Neural progenitor cell (in vitro differentiated cells): ENCODE measurements at regions not wholly inside any gene's neighbourhood (a gene's known extent, or its start where the extent isn't known, plus 50 kb on each side); places are given as distances from the start of the nearest gene placed in this dataset.

ENCODE experiments used
- DNase-seq: peaks from one replicate; pipeline ENCODE4 v3.0.0-alpha.2; 2016; ENCODE audit warnings: low spot score
- H2AFZ ChIP-seq: fragments of 200-600 bp; sonication (generic); replicated peaks from 2 replicates; pipeline ENCODE4 v1.6.1; 2016; ENCODE audit warnings: antibody characterized with exemption
- H3F3A ChIP-seq: fragments of 200-600 bp; sonication (generic); 2 replicates; pipeline ENCODE4 v1.6.1; 2016; ENCODE audit warnings: antibody characterized with exemption, low read depth
- H3K27ac ChIP-seq: fragments of 200-600 bp; sonication (generic); 2 replicates; pipeline ENCODE4 v1.5.1; 2016; ENCODE audit warnings: mild to moderate bottlenecking
- H3K27me3 ChIP-seq: fragments of 200-600 bp; sonication (generic); 2 replicates; pipeline ENCODE4 v1.6.1; 2016; ENCODE audit warnings: mild to moderate bottlenecking, moderate library complexity
- H3K36me3 ChIP-seq: fragments of 200-600 bp; sonication (generic); 2 replicates; pipeline ENCODE4 v1.5.1; 2016
- H3K4me1 ChIP-seq: fragments of 200-600 bp; sonication (generic); 2 replicates; pipeline ENCODE4 v1.6.1; 2016; ENCODE audit warnings: mixed run types
- H3K4me2 ChIP-seq: fragments of 200-600 bp; sonication (generic); 2 replicates; pipeline ENCODE4 v1.6.1; 2016
- H3K4me3 ChIP-seq: fragments of 200-600 bp; sonication (generic); 2 replicates; pipeline ENCODE4 v1.5.1; 2016
- H3K79me2 ChIP-seq: fragments of 200-600 bp; sonication (generic); 2 replicates; pipeline ENCODE4 v1.6.1; 2016; ENCODE audit warnings: low read depth
- H3K9ac ChIP-seq: fragments of 200-600 bp; sonication (generic); 2 replicates; pipeline ENCODE4 v1.6.1; 2016
- H3K9me3 ChIP-seq: fragments of 200-600 bp; sonication (generic); 2 replicates; pipeline ENCODE4 v1.5.1; 2016; ENCODE audit warnings: low read depth
- H4K20me1 ChIP-seq: fragments of 200-600 bp; sonication (generic); 2 replicates; pipeline ENCODE4 v1.6.1; 2016; ENCODE audit warnings: low read depth
- H3K27ac Mint-ChIP-seq: 3 replicates; pipeline ENCODE4 v1.8.0; 2021; ENCODE audit warnings: mixed read lengths
- H3K27me3 Mint-ChIP-seq: 2 replicates; pipeline ENCODE4 v1.8.0; 2022; ENCODE audit warnings: low read depth, mild to moderate bottlenecking, inconsistent platforms, moderate library complexity, mixed read lengths; ENCODE audit not compliant: insufficient read depth
- H3K36me3 Mint-ChIP-seq: 3 replicates; pipeline ENCODE4 v1.8.0; 2021; ENCODE audit warnings: mixed read lengths
- H3K4me1 Mint-ChIP-seq: 3 replicates; pipeline ENCODE4 v1.8.0; 2021; ENCODE audit warnings: mixed read lengths
- H3K4me3 Mint-ChIP-seq: 3 replicates; pipeline ENCODE4 v1.8.0; 2021; ENCODE audit warnings: mild to moderate bottlenecking, moderate library complexity, mixed read lengths
- H3K9me3 Mint-ChIP-seq: 3 replicates; pipeline ENCODE4 v1.8.0; 2020; ENCODE audit warnings: mixed read lengths
- EZH2 ChIP-seq: fragments of 200-600 bp; sonication (generic); IDR thresholded peaks from 2 replicates; pipeline ENCODE4 v1.6.1; 2017; ENCODE audit warnings: antibody characterized with exemption, mild to moderate bottlenecking, moderate library complexity
- EZH2phosphoT487 ChIP-seq: fragments of 200-600 bp; sonication (generic); IDR thresholded peaks from 2 replicates; pipeline ENCODE4 v1.6.1; 2017; ENCODE audit warnings: antibody characterized with exemption
- TF ChIP-seq, protein P1 (sequence below): fragments of 200-600 bp; sonication (generic); IDR thresholded peaks from 2 replicates; pipeline ENCODE4 v1.5.1; 2017; ENCODE audit warnings: antibody characterized with exemption, mild to moderate bottlenecking

DNA sequence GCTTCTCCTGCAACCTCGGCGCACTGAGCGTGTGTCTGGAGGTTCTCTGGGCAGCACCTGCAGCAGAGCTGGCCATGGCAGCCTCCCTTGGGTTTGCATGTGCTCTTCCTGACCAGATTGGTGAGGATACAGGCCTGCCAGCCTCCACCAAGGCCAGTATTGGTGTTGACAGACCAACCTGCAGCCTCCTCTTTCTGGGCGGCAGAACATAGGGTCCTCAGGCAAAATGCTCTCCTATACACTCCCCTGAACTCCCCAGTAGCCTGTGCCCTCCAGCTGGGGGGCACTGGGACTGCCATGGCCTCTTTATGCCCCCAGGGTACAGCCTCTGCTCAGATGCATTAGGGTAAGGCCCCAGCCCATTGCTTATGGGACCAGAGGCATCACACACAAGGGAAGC lies 131.9 kb upstream of the SPRED2 start:
- Histone ChIP-seq H3K9ac (no peak overlapping the region), H3K36me3 (no peaks in the 10 kb centered on the region), H3K4me2 (no peak overlapping the region), H4K20me1 (no peaks in the 10 kb centered on the region), H3K4me1 (peaks cover 10% of the 10 kb centered on the region), H3K27ac (no peak overlapping the region), H3K79me2 (no peaks in the 10 kb centered on the region), H3K27me3 (peaks cover 81% of the 10 kb centered on the region), H3K4me3 (no peak overlapping the region), H3F3A (no peaks in the 10 kb centered on the region), H3K9me3 (no peaks in the 10 kb centered on the region), H2AFZ (no peak overlapping the region)
- TF ChIP-seq, protein P1, sequence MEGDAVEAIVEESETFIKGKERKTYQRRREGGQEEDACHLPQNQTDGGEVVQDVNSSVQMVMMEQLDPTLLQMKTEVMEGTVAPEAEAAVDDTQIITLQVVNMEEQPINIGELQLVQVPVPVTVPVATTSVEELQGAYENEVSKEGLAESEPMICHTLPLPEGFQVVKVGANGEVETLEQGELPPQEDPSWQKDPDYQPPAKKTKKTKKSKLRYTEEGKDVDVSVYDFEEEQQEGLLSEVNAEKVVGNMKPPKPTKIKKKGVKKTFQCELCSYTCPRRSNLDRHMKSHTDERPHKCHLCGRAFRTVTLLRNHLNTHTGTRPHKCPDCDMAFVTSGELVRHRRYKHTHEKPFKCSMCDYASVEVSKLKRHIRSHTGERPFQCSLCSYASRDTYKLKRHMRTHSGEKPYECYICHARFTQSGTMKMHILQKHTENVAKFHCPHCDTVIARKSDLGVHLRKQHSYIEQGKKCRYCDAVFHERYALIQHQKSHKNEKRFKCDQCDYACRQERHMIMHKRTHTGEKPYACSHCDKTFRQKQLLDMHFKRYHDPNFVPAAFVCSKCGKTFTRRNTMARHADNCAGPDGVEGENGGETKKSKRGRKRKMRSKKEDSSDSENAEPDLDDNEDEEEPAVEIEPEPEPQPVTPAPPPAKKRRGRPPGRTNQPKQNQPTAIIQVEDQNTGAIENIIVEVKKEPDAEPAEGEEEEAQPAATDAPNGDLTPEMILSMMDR, result no peak
- no peak for TF ChIP-seq EZH2phosphoT487
- no peak for TF ChIP-seq EZH2
- H3K4me1 Mint-ChIP-seq, result peaks cover 19% of the 10 kb centered on the region
- peaks cover 7% of the 10 kb centered on the region for H3K27me3 Mint-ChIP-seq
- no peaks in the 10 kb centered on the region for H3K36me3 Mint-ChIP-seq
- H3K27ac Mint-ChIP-seq, result no peak overlapping the region
- peaks cover 2% of the 10 kb centered on the region for H3K9me3 Mint-ChIP-seq
- H3K4me3 Mint-ChIP-seq, result no peak overlapping the region
- no peak for DNase-seq

DNA sequence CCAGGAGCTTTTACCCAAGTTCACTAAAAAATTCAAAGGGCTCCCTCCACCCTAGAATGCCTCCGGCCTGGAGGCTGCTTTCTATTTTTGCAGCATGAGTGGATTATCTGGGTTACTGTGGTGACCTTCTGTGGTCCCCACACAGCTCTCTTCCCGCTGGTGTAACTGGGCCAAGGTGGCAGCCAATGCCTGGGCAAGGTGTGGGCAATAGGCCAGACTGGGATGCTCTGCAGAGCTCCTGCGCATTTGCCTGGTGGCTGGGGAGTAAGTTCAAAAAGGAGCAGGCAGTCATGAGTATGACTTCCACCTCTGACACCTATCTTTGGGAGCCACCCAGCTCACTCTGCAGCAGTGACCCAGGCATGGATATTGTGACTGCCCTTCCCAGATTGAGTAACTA lies 130.5 kb upstream of the SPRED2 start:
- TF ChIP-seq EZH2phosphoT487, result no peak
- TF ChIP-seq, protein P1, result no peak
- TF ChIP-seq EZH2, result no peak
- H3F3A ChIP-seq, result peaks cover 6% of the 10 kb centered on the region
- no peak overlapping the region for H3K4me3 Mint-ChIP-seq
- H3K4me2 ChIP-seq, result no peak overlapping the region
- H3K27me3 ChIP-seq, result peaks cover 89% of the 10 kb centered on the region
- no peaks in the 10 kb centered on the region for H3K36me3 ChIP-seq
- H3K27ac ChIP-seq, result no peak overlapping the region
- peaks cover 14% of the 10 kb centered on the region for H3K27me3 Mint-ChIP-seq
- no peaks in the 10 kb centered on the region for H3K36me3 Mint-ChIP-seq
- H3K9me3 ChIP-seq, result no peaks in the 10 kb centered on the region
- H3K27ac Mint-ChIP-seq, result no peak overlapping the region
- peaks cover 2% of the 10 kb centered on the region for H3K9me3 Mint-ChIP-seq
- no peak overlapping the region for H3K4me3 ChIP-seq
- H4K20me1 ChIP-seq, result no peaks in the 10 kb centered on the region
- peaks cover 19% of the 10 kb centered on the region for H3K4me1 Mint-ChIP-seq
- no peaks in the 10 kb centered on the region for H3K79me2 ChIP-seq
- DNase-seq, result no peak
- peaks cover 18% of the 10 kb centered on the region for H3K4me1 ChIP-seq
- H3K9ac ChIP-seq, result no peak overlapping the region
- no peak overlapping the region for H2AFZ ChIP-seq

DNA sequence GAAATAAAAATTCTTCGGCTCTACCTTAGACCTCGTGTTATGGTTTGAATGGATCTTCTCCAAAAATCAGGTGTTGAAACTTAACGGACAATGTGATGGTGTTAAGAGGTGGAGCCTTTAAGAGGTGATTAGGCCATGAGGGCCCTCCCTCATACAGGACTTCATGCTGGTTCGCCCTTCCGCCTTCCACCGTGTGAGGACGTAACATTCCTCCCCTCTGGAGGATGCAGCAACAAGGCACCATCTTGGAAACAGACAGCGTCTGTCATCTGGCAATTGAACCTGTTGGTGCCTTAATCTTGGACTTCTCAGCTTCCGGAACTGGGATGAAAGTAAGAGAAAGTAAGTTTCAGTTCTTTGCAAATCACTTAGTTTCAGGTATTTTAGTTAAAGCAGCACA lies 126.3 kb upstream of the SPRED2 start:
- Mint-ChIP-seq H3K27ac (no peak overlapping the region), H3K9me3 (no peaks in the 10 kb centered on the region), H3K27me3 (peaks cover 9% of the 10 kb centered on the region), H3K36me3 (no peaks in the 10 kb centered on the region), H3K4me3 (no peak overlapping the region), H3K4me1 (peaks cover 2% of the 10 kb centered on the region)
- Histone ChIP-seq H2AFZ (peak overlapping the region; percentile 37), H3K9me3 (no peaks in the 10 kb centered on the region), H3K4me2 (no peak overlapping the region), H3K9ac (no peak overlapping the region), H3K27ac (no peak overlapping the region), H3K79me2 (no peaks in the 10 kb centered on the region), H3K4me1 (peaks cover 10% of the 10 kb centered on the region), H3K36me3 (no peaks in the 10 kb centered on the region), H4K20me1 (no peaks in the 10 kb centered on the region), H3F3A (peaks cover 8% of the 10 kb centered on the region), H3K27me3 (peaks cover 100% of the 10 kb centered on the region), H3K4me3 (no peak overlapping the region)
- no peak for DNase-seq
- TF ChIP-seq, protein P1, result no peak
- no peak for TF ChIP-seq EZH2phosphoT487
- no peak for TF ChIP-seq EZH2
